ENCODE measurements at regions not wholly inside any gene's neighbourhood (a gene's known extent, or its start where the extent isn't known, plus 50 kb on each side); places are given as distances from the start of the nearest gene placed in this dataset.

DNA sequence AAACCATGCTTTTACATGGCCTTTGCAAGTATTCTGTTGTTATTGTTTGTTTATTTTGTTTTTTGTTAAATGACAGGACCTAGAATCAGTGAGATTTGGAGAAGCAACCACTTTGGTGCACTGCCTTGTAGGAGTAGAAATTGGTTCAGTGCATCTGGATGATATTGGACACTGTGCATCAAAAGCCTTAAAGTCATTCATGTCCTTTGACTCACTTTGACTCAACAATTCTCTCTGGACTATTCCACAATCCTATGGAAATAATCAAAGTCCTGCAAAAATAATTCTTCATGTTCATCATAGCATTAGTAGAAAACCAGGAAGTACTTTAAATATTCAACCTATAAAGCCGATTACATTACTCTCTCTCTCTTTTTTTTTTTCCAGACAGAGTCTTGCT lies 224.8 kb downstream of the ABHD5 start:
- H3K9me3 ChIP-seq (ENCODE audit: insufficient read depth, low read depth, low read length), result no peaks in the 10 kb centered on the region
- no peaks in the 10 kb centered on the region for H3K36me3 ChIP-seq (ENCODE audit: insufficient read depth, low read length)
- TF ChIP-seq EZH2phosphoT487 (IDR thresholded peaks at IDR 0.05; ENCODE audit: borderline replicate concordance), result no peak
- TF ChIP-seq, protein P1, sequence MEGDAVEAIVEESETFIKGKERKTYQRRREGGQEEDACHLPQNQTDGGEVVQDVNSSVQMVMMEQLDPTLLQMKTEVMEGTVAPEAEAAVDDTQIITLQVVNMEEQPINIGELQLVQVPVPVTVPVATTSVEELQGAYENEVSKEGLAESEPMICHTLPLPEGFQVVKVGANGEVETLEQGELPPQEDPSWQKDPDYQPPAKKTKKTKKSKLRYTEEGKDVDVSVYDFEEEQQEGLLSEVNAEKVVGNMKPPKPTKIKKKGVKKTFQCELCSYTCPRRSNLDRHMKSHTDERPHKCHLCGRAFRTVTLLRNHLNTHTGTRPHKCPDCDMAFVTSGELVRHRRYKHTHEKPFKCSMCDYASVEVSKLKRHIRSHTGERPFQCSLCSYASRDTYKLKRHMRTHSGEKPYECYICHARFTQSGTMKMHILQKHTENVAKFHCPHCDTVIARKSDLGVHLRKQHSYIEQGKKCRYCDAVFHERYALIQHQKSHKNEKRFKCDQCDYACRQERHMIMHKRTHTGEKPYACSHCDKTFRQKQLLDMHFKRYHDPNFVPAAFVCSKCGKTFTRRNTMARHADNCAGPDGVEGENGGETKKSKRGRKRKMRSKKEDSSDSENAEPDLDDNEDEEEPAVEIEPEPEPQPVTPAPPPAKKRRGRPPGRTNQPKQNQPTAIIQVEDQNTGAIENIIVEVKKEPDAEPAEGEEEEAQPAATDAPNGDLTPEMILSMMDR (conservative IDR thresholded peaks at IDR 0.05; ENCODE audit: low read length), result no peak

DNA sequence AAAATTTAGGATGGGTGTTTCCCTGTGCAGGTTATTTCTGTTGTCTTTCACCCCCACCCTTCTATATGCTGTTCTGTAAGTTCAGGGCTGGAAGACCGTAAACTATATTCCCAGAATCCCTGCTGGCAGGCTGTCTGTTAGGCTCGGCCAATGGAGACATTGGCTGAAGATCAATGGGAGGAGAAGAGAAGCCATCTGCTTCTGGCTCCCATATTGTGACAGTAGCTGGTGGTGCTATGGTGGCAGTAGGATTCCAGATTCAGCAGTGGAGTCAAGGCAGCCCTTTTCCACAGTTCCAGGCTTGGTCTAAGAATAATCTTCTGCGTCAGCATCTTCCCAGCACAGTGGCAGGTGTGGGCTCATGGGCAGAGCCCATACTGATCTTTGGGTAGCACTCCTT lies 226.6 kb downstream of the ABHD5 start:
- no peak overlapping the region for H2AFZ ChIP-seq (ENCODE audit: low read length)
- no peak overlapping the region for H3K9ac ChIP-seq (ENCODE audit: low read depth, low read length, poor library complexity, severe bottlenecking)
- H3K27me3 ChIP-seq (ENCODE audit: insufficient read depth, low read length, poor library complexity, severe bottlenecking), result peaks cover 9% of the 10 kb centered on the region
- H3K4me2 ChIP-seq (ENCODE audit: low read depth, low read length, poor library complexity, severe bottlenecking), result no peak overlapping the region
- no peak overlapping the region for H3K4me3 ChIP-seq (ENCODE audit: low read length, poor library complexity, severe bottlenecking)
- H3K4me1 ChIP-seq (ENCODE audit: insufficient read depth, low read length, poor library complexity, severe bottlenecking), result no peaks in the 10 kb centered on the region
- no peaks in the 10 kb centered on the region for H3K36me3 ChIP-seq (ENCODE audit: insufficient read depth, low read length)
- no peaks in the 10 kb centered on the region for H4K20me1 ChIP-seq (ENCODE audit: insufficient read depth, low read length, poor library complexity, severe bottlenecking)
- no peaks in the 10 kb centered on the region for H3F3A ChIP-seq (ENCODE audit: low read depth)
- TF ChIP-seq, protein P1 (conservative IDR thresholded peaks at IDR 0.05; ENCODE audit: low read length), result no peak
- TF ChIP-seq EZH2phosphoT487 (IDR thresholded peaks at IDR 0.05; ENCODE audit: borderline replicate concordance), result no peak
- H3K9me2 ChIP-seq (replicated peaks; ENCODE audit: low read depth, low read length), result no peaks in the 10 kb centered on the region
- no peaks in the 10 kb centered on the region for H3K79me2 ChIP-seq (ENCODE audit: insufficient read depth, low read length)
- no peaks in the 10 kb centered on the region for H3K9me3 ChIP-seq (ENCODE audit: insufficient read depth, low read depth, low read length)

More for the DNA sequence above, 224.8 kb downstream of the ABHD5 start:
- Histone ChIP-seq H3K4me3 (ENCODE audit: low read length, poor library complexity, severe bottlenecking) (no peak overlapping the region), H3F3A (ENCODE audit: low read depth) (no peaks in the 10 kb centered on the region), H3K4me1 (ENCODE audit: insufficient read depth, low read length, poor library complexity, severe bottlenecking) (no peaks in the 10 kb centered on the region), H4K20me1 (ENCODE audit: insufficient read depth, low read length, poor library complexity, severe bottlenecking) (no peaks in the 10 kb centered on the region), H3K9ac (ENCODE audit: low read depth, low read length, poor library complexity, severe bottlenecking) (no peak overlapping the region), H3K4me2 (ENCODE audit: low read depth, low read length, poor library complexity, severe bottlenecking) (no peak overlapping the region), H2AFZ (ENCODE audit: low read length) (no peak overlapping the region), H3K27me3 (ENCODE audit: insufficient read depth, low read length, poor library complexity, severe bottlenecking) (peaks cover 9% of the 10 kb centered on the region), H3K9me2 (replicated peaks; ENCODE audit: low read depth, low read length) (no peaks in the 10 kb centered on the region), H3K79me2 (ENCODE audit: insufficient read depth, low read length) (no peaks in the 10 kb centered on the region)

DNA sequence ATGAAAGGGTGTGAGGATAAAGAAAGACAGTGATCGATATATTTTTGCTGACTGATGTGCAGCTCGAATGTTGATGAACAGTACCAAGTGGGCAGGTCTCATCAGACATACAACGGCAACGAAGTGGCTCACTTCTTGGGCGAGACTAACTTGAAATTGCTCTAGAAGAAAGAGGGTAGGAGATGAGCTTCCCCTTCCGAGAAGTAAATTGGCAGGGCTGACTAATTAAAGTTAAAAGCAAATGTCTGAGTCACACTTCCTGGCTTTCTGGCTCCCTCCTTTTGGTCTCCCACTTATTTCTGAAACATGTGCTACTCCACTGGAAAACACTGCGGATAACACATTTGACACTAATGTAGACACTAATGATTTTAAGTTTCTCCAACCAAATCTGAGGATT lies 228.3 kb downstream of the ABHD5 start:
- H3K9me2 ChIP-seq (replicated peaks; ENCODE audit: low read depth, low read length), result no peaks in the 10 kb centered on the region
- H3K9ac ChIP-seq (ENCODE audit: low read depth, low read length, poor library complexity, severe bottlenecking), result no peak overlapping the region
- H3K27me3 ChIP-seq (ENCODE audit: insufficient read depth, low read length, poor library complexity, severe bottlenecking), result peaks cover 9% of the 10 kb centered on the region
- no peaks in the 10 kb centered on the region for H3K36me3 ChIP-seq (ENCODE audit: insufficient read depth, low read length)
- no peaks in the 10 kb centered on the region for H3K79me2 ChIP-seq (ENCODE audit: insufficient read depth, low read length)
- H3K4me2 ChIP-seq (ENCODE audit: low read depth, low read length, poor library complexity, severe bottlenecking), result no peak overlapping the region
- no peak overlapping the region for H2AFZ ChIP-seq (ENCODE audit: low read length)
- no peaks in the 10 kb centered on the region for H3F3A ChIP-seq (ENCODE audit: low read depth)
- peaks cover 4% of the 10 kb centered on the region for H3K4me1 ChIP-seq (ENCODE audit: insufficient read depth, low read length, poor library complexity, severe bottlenecking)
- no peaks in the 10 kb centered on the region for H4K20me1 ChIP-seq (ENCODE audit: insufficient read depth, low read length, poor library complexity, severe bottlenecking)
- no peaks in the 10 kb centered on the region for H3K9me3 ChIP-seq (ENCODE audit: insufficient read depth, low read depth, low read length)
- no peak overlapping the region for H3K4me3 ChIP-seq (ENCODE audit: low read length, poor library complexity, severe bottlenecking)
- TF ChIP-seq, protein P1 (conservative IDR thresholded peaks at IDR 0.05; ENCODE audit: low read length), result no peak
- TF ChIP-seq EZH2phosphoT487 (IDR thresholded peaks at IDR 0.05; ENCODE audit: borderline replicate concordance), result no peak

All from Loucy (cell line).